ENCODE measurements at regions not wholly inside any gene's neighbourhood (a gene's known extent, or its start where the extent isn't known, plus 50 kb on each side); places are given as distances from the start of the nearest gene placed in this dataset.

DNA sequence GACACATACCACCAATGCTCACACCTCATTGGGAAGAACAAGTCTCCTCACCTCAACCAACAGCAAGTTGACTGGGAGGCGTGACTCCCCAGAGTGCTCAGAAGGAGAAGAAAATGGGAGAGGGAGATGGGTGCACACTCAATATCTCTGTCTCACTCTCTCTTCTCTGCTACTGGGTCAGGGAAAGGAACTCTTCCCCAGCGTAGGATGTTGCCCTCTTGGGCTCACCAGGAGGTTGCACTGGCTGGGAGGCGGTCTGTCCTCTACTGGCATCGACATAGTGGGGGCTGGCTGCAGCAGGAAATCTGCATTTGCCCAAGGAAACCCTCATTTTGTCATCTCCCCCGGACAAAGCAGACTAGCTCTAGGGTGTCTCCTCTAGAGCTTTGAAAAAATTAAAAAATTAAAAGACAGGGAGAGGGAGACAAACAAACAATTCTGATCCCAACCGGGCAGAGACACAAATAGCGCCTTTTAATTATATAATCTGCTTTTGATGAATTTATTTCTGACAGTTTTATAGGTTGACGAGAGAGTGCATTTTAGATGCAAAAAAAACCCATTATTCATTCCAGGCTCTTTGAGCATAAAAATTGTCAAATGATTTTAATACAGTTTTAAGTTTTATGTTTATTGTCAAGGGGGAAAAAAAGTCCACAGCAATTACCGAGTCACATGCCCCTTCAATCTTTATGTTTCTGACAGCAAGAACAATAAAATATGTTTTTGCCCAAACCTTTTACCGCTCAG is 179.3 kb upstream of the MVB12B start:
- TF ChIP-seq RARB (CRISPR knock-in tag; IDR thresholded peaks at IDR 0.05) (no peak), PPARA (CRISPR knock-in tag; IDR thresholded peaks at IDR 0.05; ENCODE audit: borderline replicate concordance) (no peak)
